Right ventricle myocardium superior (tissue), 1 donor: ENCODE measurements at regions not wholly inside any gene's neighbourhood (a gene's known extent, or its start where the extent isn't known, plus 50 kb on each side); places are given as distances from the start of the nearest gene placed in this dataset.
"Not testable (repeated sequence)": the region's sequence is repeated elsewhere in the genome, so short reads cannot be mapped to it uniquely, and the experiment has no call there.

ENCODE experiments used
- ATAC-seq: fragments of 200-7000 bp; cut with Tn5 transposase; one replicate; pipeline ENCODE4 v1.9.1; 2020; ENCODE audit warnings: mild to moderate bottlenecking; ENCODE audit not compliant: poor library complexity
- DNase-seq: peaks from one replicate; pipeline ENCODE4 v3.0.0-alpha.2; 2020
- intact Hi-C: fragments of 100-400 bp; cut with DNase I; formaldehyde crosslinking; loops from one replicate; pipeline ENCODE4 v1.11.2; 2022
- donor health status: DM: no; HTN: yes; CAD: no; lungs with severe emphysema.

DNA sequence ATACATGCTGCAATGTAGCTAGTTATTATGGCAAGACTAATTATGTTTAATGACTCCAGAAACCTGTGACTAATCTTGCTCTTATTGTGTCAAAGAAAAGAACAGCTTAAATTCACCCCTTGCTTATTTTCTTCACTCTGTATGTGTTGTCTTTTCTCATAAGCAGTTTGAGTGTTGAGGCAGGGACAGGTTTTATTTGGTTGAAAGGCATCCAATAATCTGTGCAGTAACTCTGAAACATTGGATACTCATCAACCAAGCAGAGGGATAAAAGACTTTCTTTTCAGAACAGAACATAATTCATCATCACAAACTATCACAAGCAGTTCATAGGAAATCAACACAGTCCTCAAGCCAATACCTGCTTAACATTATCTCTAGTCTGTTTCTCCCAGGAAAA lies 797.6 kb upstream of the MBL2 start:
- DNase-seq = no peak
- intact Hi-C loops = no loop called here

DNA sequence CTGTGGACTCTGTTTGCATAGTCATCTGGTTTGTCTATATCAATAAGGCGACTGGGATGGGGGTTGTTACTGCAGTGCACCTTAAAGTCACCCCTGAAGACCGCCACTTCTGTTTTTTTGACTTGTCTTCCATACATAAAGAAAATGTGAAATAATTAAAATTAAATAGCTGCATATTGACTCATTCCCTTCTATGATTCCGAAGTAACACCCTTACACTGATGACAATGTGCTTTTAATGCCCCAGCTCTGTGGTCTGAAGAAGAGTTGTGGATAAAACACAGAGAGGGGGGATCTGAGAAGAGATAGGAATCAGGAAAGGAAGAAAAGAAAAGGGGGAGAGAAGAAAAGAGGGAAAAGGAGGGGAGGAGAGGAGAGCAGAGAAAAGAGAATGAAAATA lies 796.9 kb upstream of the MBL2 start:
- DNase-seq = no peak
- intact Hi-C loops = no loop called here

More for the DNA sequence above, 797.6 kb upstream of the MBL2 start:
- no peak for ATAC-seq

GRCh38 chr10:53548664-53549063 lies 776.1 kb upstream of the MBL2 start:
- no peak for DNase-seq
- intact Hi-C loops = no loop called here

More for the DNA sequence above, 796.9 kb upstream of the MBL2 start:
- no peak for ATAC-seq

DNA sequence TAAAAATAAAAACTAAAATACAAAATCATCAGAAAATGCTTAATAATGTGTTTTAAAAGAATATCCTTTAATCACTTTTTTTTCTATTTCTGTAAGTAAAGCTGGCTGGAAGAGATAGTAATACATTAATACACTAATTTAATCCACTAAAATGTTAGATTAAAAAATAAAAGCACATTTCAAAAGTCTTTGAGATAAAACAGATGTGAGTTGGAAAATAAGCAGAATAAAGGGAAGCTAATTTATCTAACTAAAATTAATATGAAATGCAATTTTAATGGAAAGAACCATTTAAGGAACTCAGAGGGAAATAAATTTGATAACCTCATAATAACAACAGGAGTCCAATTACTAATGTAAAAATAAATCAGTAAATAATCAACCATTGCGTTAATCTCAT lies 774.8 kb upstream of the MBL2 start:
- ATAC-seq = no peak
- intact Hi-C loops = no loop called here
- DNase-seq = no peak

More at GRCh38 chr10:53548664-53549063, 776.1 kb upstream of the MBL2 start:
- no peak for ATAC-seq

DNA sequence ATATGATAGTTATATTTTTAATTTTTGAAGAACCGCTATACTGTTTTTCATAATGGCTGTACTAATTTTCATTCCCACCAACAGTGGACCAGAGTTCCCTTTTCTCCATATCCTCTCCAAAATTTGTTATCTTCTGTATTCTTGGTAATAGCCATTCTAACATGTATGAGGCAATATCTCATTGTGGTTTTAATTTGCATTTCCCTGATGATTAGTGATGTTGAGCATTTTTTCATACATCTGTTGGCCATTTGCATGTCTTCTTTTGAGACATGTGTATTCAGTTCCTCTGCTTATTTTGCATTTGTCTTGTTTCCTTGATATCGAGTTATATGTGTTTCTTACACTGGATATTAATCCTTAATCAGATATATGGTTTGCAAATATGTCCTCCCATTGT lies 770.8 kb upstream of the MBL2 start:
- intact Hi-C loops = no loop called here
- no peak for DNase-seq
- no peak for ATAC-seq

DNA sequence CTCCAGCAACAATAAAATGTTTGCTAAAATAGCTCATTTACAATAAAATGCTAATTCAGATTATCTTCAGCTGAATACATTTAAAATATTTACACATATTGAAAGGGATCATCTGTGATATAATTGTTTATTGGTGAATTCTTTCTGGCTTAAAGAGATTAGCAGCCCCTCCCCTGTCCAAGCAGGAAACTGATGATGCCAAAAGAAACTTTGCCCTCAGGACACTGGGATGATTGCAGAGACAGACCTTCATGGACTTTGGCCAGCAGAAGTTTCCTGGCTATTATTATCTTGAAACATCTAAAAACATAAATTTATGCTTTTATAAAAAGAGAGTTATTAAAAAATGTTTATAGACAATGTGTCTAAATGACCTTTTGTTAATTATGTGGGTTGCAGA lies 764.9 kb upstream of the MBL2 start:
- intact Hi-C loops = no loop called here

DNA sequence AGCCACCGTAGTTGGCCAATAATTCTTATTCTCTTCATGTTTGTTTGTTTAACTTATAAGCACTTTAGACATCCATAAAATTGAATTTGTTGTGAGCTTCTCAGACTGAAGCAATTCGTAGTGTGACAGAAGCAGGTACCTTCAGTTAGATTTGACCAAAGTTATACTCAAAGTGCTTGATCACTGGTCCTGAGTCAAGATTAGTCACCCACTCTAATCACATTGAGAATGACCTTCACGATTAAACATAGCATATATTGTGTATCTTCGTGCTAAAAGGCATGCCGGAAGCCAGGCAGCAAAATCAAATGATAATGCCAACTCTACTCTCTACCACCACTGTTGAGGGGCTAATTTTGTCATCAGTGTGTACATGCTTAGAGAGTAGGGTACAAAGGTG lies 763.7 kb upstream of the MBL2 start:
- intact Hi-C loops = no loop called here

More for the DNA sequence above, 764.9 kb upstream of the MBL2 start:
- no peak for ATAC-seq
- no peak for DNase-seq

GRCh38 chr10:53534428-53534827 lies 761.8 kb upstream of the MBL2 start:
- ATAC-seq (no peak), DNase-seq (no peak)
- intact Hi-C loops = no loop called here

More for the DNA sequence above, 763.7 kb upstream of the MBL2 start:
- DNase-seq = no peak
- ATAC-seq = no peak

GRCh38 chr10:53528974-53529373 lies 756.4 kb upstream of the MBL2 start:
- DNase-seq (no peak), ATAC-seq (no peak)
- intact Hi-C loops = no loop called here

DNA sequence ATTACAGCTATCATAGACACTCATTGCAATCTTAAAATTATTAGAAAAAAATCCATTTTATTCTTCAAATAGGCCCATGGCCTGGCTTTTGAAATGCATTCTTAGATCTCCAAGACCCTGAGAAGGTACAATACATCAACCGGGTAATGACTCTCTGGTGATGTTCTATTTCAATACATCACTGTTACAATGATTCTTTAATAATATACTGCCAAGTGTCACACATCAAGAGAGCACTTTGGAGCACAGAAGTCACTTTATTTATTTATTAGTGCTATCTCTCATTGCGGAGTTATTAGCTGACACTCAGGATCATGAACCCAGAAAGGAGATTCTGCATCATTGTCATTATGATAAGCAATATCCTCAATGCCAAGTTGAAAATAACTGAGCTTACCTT lies 748.5 kb upstream of the MBL2 start:
- no peak for DNase-seq
- intact Hi-C loops = no loop called here
- ATAC-seq = no peak

- intact Hi-C loops = no loop called here
- ATAC-seq (no peak), DNase-seq (no peak)
These were observed 735.6 kb upstream of the MBL2 start for GRCh38 chr10:53508197-53508596.

- DNase-seq, intact Hi-C loops, ATAC-seq: not testable (repeated sequence)
These were observed 731.9 kb upstream of the MBL2 start for GRCh38 chr10:53504492-53504891.

DNA sequence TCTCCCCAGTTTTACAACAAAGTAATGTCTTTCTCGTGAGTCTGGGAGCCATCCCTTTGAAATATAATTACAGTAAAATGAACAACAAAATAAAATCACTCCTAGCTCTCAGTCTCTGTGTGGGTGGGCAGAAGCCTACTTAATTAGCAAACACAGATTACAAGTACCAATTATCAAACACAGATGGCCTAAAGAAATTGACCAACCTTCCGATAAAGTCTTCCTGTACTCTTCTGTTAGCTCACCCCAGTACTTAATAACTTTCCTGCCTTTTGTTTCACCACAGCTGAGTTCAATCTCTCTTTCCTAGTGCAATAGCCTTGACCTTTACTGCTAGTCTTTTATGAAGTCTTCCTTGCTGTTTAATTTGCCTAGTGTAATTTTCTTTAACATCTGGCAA lies 719.2 kb upstream of the MBL2 start:
- no peak for ATAC-seq
- intact Hi-C loops = no loop called here
- no peak for DNase-seq

GRCh38 chr10:53490553-53490952 lies 718.0 kb upstream of the MBL2 start:
- intact Hi-C loops = no loop called here
- no peak for ATAC-seq
- no peak for DNase-seq

DNA sequence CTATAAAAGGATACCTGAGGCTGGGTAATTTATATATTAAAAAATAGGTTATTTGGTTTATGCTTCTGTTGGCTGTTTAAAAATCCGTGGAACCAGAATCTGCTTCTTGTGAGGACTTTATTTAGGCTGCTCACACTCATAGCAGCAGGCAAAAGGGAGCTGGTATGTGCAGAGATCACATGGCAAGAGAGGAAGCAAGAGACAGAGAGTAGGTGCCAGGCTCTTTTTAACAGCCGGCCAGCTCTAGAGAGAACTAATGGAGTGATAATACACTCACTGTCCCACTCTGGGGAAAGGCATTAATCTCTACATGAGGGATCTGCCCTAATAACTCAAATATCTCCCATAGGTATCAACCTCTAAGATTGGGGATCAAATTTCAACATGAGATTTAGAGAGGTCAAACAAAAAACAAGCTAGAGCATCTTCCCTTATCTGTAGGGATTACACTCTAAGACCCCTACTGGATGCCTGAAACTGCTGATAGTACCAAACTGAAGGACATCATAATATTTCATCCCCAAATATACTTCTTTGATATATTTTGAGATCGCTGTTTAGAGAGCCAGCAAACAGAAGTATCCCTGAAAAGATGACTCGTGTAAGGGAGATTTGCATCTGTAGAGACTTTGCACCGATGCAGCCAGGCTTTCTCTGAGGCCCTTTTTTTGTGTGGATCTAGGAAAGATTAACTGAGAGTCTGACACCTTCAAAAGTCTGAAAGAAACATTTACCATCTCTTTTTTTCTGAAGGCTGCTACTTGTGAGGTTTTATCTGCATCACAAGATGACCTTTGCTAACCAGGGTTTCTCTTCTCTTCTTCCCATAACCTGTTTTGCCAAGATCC lies 717.0 kb upstream of the MBL2 start:
- DNase-seq (no peak), ATAC-seq (peak; percentile 89)
- intact Hi-C loops = no loop called here

GRCh38 chr10:53487019-53487983 lies 714.7 kb upstream of the MBL2 start:
- DNase-seq = no peak
- intact Hi-C loops = no loop called here
- peak; percentile 98 for ATAC-seq

DNA sequence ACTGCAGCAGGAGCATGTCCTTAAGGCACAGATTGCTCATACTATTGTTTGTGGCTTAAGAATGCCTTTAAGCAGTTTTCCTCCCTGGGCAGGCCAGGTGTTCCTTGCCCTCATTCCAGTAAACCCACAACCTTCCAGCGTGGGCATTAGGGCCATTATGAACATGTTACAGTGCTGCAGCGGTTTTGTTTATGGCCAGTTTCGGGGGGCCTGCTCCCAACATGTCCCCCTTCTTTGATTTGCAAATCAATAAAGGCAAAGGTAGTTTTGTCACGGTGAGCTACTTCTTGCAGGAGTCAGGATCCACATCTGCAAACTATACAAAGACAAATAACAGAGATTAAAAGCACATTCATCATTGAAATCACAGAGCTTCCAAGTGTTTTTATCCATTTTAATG lies 712.8 kb upstream of the MBL2 start:
- ATAC-seq, intact Hi-C loops, DNase-seq: not testable (repeated sequence)

- intact Hi-C loops = no loop called here
- ATAC-seq = no peak
These were observed 706.8 kb upstream of the MBL2 start for GRCh38 chr10:53479365-53479764.

DNA sequence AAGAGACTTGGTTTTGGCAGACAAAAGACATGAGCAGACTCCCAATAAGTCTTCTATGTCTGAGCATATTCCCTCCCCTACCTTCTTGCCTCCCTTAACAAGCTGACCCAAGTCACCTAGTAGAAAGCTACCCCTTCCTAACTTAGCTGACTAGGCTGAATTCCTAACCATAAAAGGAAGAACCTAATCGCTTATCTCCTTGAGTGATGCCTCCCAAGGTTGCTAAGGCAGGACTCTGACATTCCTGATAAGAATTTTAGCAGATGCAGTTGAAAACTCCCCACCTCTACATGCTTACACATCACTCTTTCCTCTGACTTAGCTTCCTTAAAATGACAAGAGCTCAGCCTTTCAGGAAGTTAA lies 704.7 kb upstream of the MBL2 start:
- no peak for ATAC-seq
- DNase-seq = no peak
- intact Hi-C loops = no loop called here

More at GRCh38 chr10:53479365-53479764, 706.8 kb upstream of the MBL2 start:
- no peak for DNase-seq
